ENCODE measurements at regions not wholly inside any gene's neighbourhood (a gene's known extent, or its start where the extent isn't known, plus 50 kb on each side); places are given as distances from the start of the nearest gene placed in this dataset.

DNA sequence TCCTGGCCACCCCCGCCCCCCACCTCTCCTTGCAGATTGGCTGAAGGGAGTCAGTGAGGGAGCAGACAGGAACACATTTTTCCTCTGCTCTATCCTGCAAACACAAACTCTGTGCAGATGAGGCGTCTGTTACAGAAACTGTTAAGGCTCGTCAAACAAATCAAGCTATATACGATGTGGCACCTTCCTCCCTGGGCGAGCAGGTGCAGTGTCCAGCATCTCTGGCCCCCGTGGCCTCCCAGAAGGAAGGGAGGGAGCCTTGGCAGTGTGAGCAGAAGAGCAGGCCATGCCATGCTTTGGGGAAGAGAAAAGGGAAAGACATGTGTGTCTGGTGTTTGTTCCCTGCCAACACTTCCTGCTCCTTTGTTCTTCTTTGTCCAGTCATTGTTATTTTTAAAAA is 267.8 kb downstream of the UTP18 start:
- H3K9me2 ChIP-seq (replicated peaks; ENCODE audit: low read depth, low read length), result no peaks in the 10 kb centered on the region
- H3K4me1 ChIP-seq (ENCODE audit: insufficient read depth, low read length, poor library complexity, severe bottlenecking), result no peaks in the 10 kb centered on the region
- no peak overlapping the region for H3K9ac ChIP-seq (ENCODE audit: low read depth, low read length, poor library complexity, severe bottlenecking)
- H3K36me3 ChIP-seq (ENCODE audit: insufficient read depth, low read length), result no peaks in the 10 kb centered on the region
- no peaks in the 10 kb centered on the region for H3K9me3 ChIP-seq (ENCODE audit: insufficient read depth, low read depth, low read length)
- H3F3A ChIP-seq (ENCODE audit: low read depth), result no peaks in the 10 kb centered on the region
- TF ChIP-seq EZH2phosphoT487 (IDR thresholded peaks at IDR 0.05; ENCODE audit: borderline replicate concordance), result no peak
- TF ChIP-seq, protein P1, sequence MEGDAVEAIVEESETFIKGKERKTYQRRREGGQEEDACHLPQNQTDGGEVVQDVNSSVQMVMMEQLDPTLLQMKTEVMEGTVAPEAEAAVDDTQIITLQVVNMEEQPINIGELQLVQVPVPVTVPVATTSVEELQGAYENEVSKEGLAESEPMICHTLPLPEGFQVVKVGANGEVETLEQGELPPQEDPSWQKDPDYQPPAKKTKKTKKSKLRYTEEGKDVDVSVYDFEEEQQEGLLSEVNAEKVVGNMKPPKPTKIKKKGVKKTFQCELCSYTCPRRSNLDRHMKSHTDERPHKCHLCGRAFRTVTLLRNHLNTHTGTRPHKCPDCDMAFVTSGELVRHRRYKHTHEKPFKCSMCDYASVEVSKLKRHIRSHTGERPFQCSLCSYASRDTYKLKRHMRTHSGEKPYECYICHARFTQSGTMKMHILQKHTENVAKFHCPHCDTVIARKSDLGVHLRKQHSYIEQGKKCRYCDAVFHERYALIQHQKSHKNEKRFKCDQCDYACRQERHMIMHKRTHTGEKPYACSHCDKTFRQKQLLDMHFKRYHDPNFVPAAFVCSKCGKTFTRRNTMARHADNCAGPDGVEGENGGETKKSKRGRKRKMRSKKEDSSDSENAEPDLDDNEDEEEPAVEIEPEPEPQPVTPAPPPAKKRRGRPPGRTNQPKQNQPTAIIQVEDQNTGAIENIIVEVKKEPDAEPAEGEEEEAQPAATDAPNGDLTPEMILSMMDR (conservative IDR thresholded peaks at IDR 0.05; ENCODE audit: low read length), result no peak
- no peaks in the 10 kb centered on the region for H3K27me3 ChIP-seq (ENCODE audit: insufficient read depth, low read length, poor library complexity, severe bottlenecking)
- H4K20me1 ChIP-seq (ENCODE audit: insufficient read depth, low read length, poor library complexity, severe bottlenecking), result no peaks in the 10 kb centered on the region
- no peak overlapping the region for H3K4me2 ChIP-seq (ENCODE audit: low read depth, low read length, poor library complexity, severe bottlenecking)
- H2AFZ ChIP-seq (ENCODE audit: low read length), result no peak overlapping the region
- H3K4me3 ChIP-seq (ENCODE audit: low read length, poor library complexity, severe bottlenecking), result no peak overlapping the region
- H3K79me2 ChIP-seq (ENCODE audit: insufficient read depth, low read length), result no peaks in the 10 kb centered on the region

DNA sequence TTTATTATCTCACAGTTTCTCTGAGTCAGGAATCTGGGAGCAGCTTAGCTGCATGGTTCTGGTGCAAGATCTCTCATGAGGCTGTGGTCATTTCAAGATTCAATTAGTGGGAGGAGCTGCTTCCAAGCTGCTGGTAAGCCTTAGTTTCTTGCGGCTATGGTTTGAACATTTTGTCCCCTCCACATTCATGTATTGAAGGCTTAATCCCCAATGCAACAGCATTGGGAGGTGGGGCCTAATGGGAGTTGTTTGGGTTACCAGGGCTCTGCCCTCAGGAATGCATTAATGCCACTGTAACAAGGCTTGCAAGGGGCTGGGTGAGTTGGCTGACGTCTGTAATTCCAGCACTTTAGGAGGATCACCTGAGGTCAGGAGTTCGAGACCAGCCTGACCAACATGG is 272.9 kb downstream of the UTP18 start:
- no peaks in the 10 kb centered on the region for H3F3A ChIP-seq (ENCODE audit: low read depth)
- H3K4me3 ChIP-seq (ENCODE audit: low read length, poor library complexity, severe bottlenecking), result no peak overlapping the region
- H3K9me3 ChIP-seq (ENCODE audit: insufficient read depth, low read depth, low read length), result no peaks in the 10 kb centered on the region
- no peak for TF ChIP-seq EZH2phosphoT487 (IDR thresholded peaks at IDR 0.05; ENCODE audit: borderline replicate concordance)
- TF ChIP-seq, protein P1 (conservative IDR thresholded peaks at IDR 0.05; ENCODE audit: low read length), result no peak
- H3K9me2 ChIP-seq (replicated peaks; ENCODE audit: low read depth, low read length), result no peaks in the 10 kb centered on the region
- H3K4me1 ChIP-seq (ENCODE audit: insufficient read depth, low read length, poor library complexity, severe bottlenecking), result peaks cover 3% of the 10 kb centered on the region
- no peak overlapping the region for H2AFZ ChIP-seq (ENCODE audit: low read length)
- no peaks in the 10 kb centered on the region for H3K27me3 ChIP-seq (ENCODE audit: insufficient read depth, low read length, poor library complexity, severe bottlenecking)
- H4K20me1 ChIP-seq (ENCODE audit: insufficient read depth, low read length, poor library complexity, severe bottlenecking), result no peaks in the 10 kb centered on the region
- H3K36me3 ChIP-seq (ENCODE audit: insufficient read depth, low read length), result no peaks in the 10 kb centered on the region
- no peaks in the 10 kb centered on the region for H3K79me2 ChIP-seq (ENCODE audit: insufficient read depth, low read length)
- no peak overlapping the region for H3K9ac ChIP-seq (ENCODE audit: low read depth, low read length, poor library complexity, severe bottlenecking)
- no peak overlapping the region for H3K4me2 ChIP-seq (ENCODE audit: low read depth, low read length, poor library complexity, severe bottlenecking)

DNA sequence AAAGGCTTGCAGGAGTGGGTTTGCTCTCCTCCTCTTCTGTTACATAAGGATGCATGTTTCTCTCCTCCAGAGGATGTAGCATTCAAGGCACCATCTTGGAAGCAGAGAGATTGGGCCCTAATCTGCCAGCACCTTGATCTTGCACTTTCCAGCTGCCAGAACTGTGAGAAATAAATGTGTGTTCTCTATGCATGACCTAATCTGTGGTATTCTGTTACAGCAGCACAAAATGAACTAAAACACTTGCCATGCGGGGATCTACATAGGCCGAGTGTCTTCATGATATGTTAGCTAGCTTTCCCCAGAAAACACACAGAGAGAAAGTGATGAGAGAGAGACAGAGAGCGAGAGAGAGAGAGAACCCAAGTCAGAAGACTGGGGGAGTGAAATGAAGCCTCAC is 273.5 kb downstream of the UTP18 start:
- Histone ChIP-seq H3K36me3 (ENCODE audit: insufficient read depth, low read length) (no peaks in the 10 kb centered on the region), H3K4me2 (ENCODE audit: low read depth, low read length, poor library complexity, severe bottlenecking) (no peak overlapping the region), H3K9ac (ENCODE audit: low read depth, low read length, poor library complexity, severe bottlenecking) (no peak overlapping the region), H3K9me2 (replicated peaks; ENCODE audit: low read depth, low read length) (no peaks in the 10 kb centered on the region), H3K9me3 (ENCODE audit: insufficient read depth, low read depth, low read length) (no peaks in the 10 kb centered on the region), H2AFZ (ENCODE audit: low read length) (no peak overlapping the region), H3K27me3 (ENCODE audit: insufficient read depth, low read length, poor library complexity, severe bottlenecking) (no peaks in the 10 kb centered on the region), H3F3A (ENCODE audit: low read depth) (no peaks in the 10 kb centered on the region), H4K20me1 (ENCODE audit: insufficient read depth, low read length, poor library complexity, severe bottlenecking) (no peaks in the 10 kb centered on the region), H3K4me1 (ENCODE audit: insufficient read depth, low read length, poor library complexity, severe bottlenecking) (peaks cover 3% of the 10 kb centered on the region), H3K79me2 (ENCODE audit: insufficient read depth, low read length) (no peaks in the 10 kb centered on the region), H3K4me3 (ENCODE audit: low read length, poor library complexity, severe bottlenecking) (no peak overlapping the region)
- no peak for TF ChIP-seq EZH2phosphoT487 (IDR thresholded peaks at IDR 0.05; ENCODE audit: borderline replicate concordance)
- TF ChIP-seq, protein P1 (conservative IDR thresholded peaks at IDR 0.05; ENCODE audit: low read length), result no peak
